CD14-positive monocyte (primary cell): ENCODE measurements at regions not wholly inside any gene's neighbourhood (a gene's known extent, or its start where the extent isn't known, plus 50 kb on each side); places are given as distances from the start of the nearest gene placed in this dataset.

ENCODE experiments used
- DNase-seq, 3 donors: peaks; one replicate each; pipeline ENCODE4 v3.0.0-alpha.2; 2011 to 2022
- H2AFZ ChIP-seq: 2 replicates; pipeline ENCODE4 v1.6.0; 2012; ENCODE audit warnings: mild to moderate bottlenecking, low read depth, low read length, inconsistent platforms; ENCODE audit not compliant: insufficient read depth, poor library complexity, severe bottlenecking
- H3K27ac ChIP-seq, 2 donors: 1 replicate in 1 of 2; 2 replicates in 1 of 2; pipeline ENCODE4 v1.5.1; 2012 to 2013; ENCODE audit warnings: low read length in 2 of 2, control low read depth in 1 of 2, inconsistent platforms in 1 of 2, low read depth in 1 of 2, mild to moderate bottlenecking in 1 of 2
- H3K27me3 ChIP-seq, 2 donors: one replicate each; pipeline versions ENCODE4 v1.6.0 to v1.6.1; 2011 to 2013; ENCODE audit warnings: low read length in 2 of 2; ENCODE audit not compliant: control insufficient read depth in 2 of 2, insufficient read depth in 2 of 2
- H3K36me3 ChIP-seq, 2 donors: replicated peaks in 1 of 2; 1 replicate in 1 of 2; 2 replicates in 1 of 2; pipeline versions ENCODE4 v1.5.1 to v1.6.1; 2012 to 2013; ENCODE audit warnings: low read length in 2 of 2, control low read depth in 1 of 2, inconsistent platforms in 1 of 2, mild to moderate bottlenecking in 1 of 2; ENCODE audit not compliant: insufficient read depth in 2 of 2, control insufficient read depth in 1 of 2
- H3K4me1 ChIP-seq, 2 donors: 1 replicate in 1 of 2; 2 replicates in 1 of 2; pipeline versions ENCODE4 v1.5.1 to v1.6.1; 2012 to 2013; ENCODE audit warnings: low read length in 2 of 2, control low read depth in 1 of 2, inconsistent platforms in 1 of 2, mild to moderate bottlenecking in 1 of 2, moderate library complexity in 1 of 2; ENCODE audit not compliant: insufficient read depth in 2 of 2, control insufficient read depth in 1 of 2
- H3K4me2 ChIP-seq: replicated peaks from 2 replicates; pipeline ENCODE3; 2012; ENCODE audit warnings: low read length, moderate library complexity, mild to moderate bottlenecking; ENCODE audit not compliant: poor library complexity, severe bottlenecking; ENCODE audit errors: extremely low read depth
- H3K4me3 ChIP-seq, 3 experiments: fragments of 200-600 bp in 1 of 3; sonication (generic) in 1 of 3; replicated peaks in 1 of 3; 1 replicate in 2 of 3; 2 replicates in 1 of 3; pipeline ENCODE4 v1.5.1; 2011 to 2013; ENCODE audit warnings: low read length in 3 of 3, mild to moderate bottlenecking in 3 of 3, control low read depth in 2 of 3, low read depth in 2 of 3, inconsistent platforms in 1 of 3, moderate library complexity in 1 of 3
- H3K79me2 ChIP-seq: 2 replicates; pipeline ENCODE4 v1.6.0; 2012; ENCODE audit warnings: mild to moderate bottlenecking, control low read depth, inconsistent platforms, low read length, moderate library complexity; ENCODE audit not compliant: insufficient read depth
- H3K9ac ChIP-seq: 2 replicates; pipeline ENCODE4 v1.6.0; 2017; ENCODE audit warnings: low read length, mild to moderate bottlenecking; ENCODE audit not compliant: insufficient read depth, poor library complexity, severe bottlenecking
- H3K9me3 ChIP-seq, 2 donors: replicated peaks in 1 of 2; 1 replicate in 1 of 2; 2 replicates in 1 of 2; pipeline versions ENCODE4 v1.5.1 to v1.6.1; 2012 to 2013; ENCODE audit warnings: low read length in 2 of 2, control low read depth in 1 of 2; ENCODE audit not compliant: control insufficient read depth in 1 of 2, insufficient read depth in 1 of 2
- H4K20me1 ChIP-seq: 2 replicates; pipeline ENCODE4 v1.6.0; 2012; ENCODE audit warnings: mild to moderate bottlenecking, low read length, control low read depth, moderate library complexity; ENCODE audit not compliant: insufficient read depth
- H3K27ac Mint-ChIP-seq, 7 donors: one replicate each; pipeline ENCODE4 v1.8.0; 2020; ENCODE audit warnings: mild to moderate bottlenecking in 7 of 7, mixed read lengths in 7 of 7, moderate library complexity in 6 of 7, inconsistent platforms in 2 of 7
- H3K27me3 Mint-ChIP-seq, 3 donors: one replicate each; pipeline ENCODE4 v1.8.0; 2021 to 2022; ENCODE audit warnings: low read depth in 3 of 3, mild to moderate bottlenecking in 3 of 3, mixed read lengths in 3 of 3, moderate library complexity in 3 of 3, inconsistent platforms in 1 of 3
- H3K36me3 Mint-ChIP-seq, 2 donors: one replicate each; pipeline ENCODE4 v1.8.0; 2020; ENCODE audit warnings: mixed read lengths in 2 of 2, inconsistent platforms in 1 of 2, mild to moderate bottlenecking in 1 of 2
- H3K4me1 Mint-ChIP-seq: one replicate; pipeline ENCODE4 v1.8.0; 2020; ENCODE audit warnings: mild to moderate bottlenecking, mixed read lengths
- H3K4me3 Mint-ChIP-seq, 2 donors: one replicate each; pipeline ENCODE4 v1.8.0; 2020; ENCODE audit warnings: mild to moderate bottlenecking in 2 of 2, mixed read lengths in 2 of 2, moderate library complexity in 1 of 2
- H3K9me3 Mint-ChIP-seq, 7 donors: one replicate each; pipeline ENCODE4 v1.8.0; 2020 to 2022; ENCODE audit warnings: mixed read lengths in 7 of 7, mild to moderate bottlenecking in 6 of 7, moderate library complexity in 6 of 7, inconsistent platforms in 2 of 7
- CTCF ChIP-seq: fragments of 200-600 bp; IDR thresholded peaks from one replicate; pipeline ENCODE4 v1.8.0; 2022; ENCODE audit warnings: antibody characterized with exemption, mild to moderate bottlenecking
- WGBS: methylation state at CpG from one replicate; pipeline ENCODE4 v1.1.5; 2013; ENCODE audit warnings: missing lambda C conversion rate; ENCODE audit not compliant: insufficient coverage; 5-methylcytosine and 5-hydroxymethylcytosine counted together
- intact Hi-C, 2 donors: fragments of 100-400 bp; cut with micrococcal nuclease; formaldehyde crosslinking; loops; one replicate each; pipeline versions ENCODE4 v1.15.0 to v1.15.1; 2023

- no peaks in the 10 kb centered on the region for H3K9me3 ChIP-seq
- no CpG with 5 or more reads among the region's 2 CpGs for WGBS
- Mint-ChIP-seq H3K4me1 (no peaks in the 10 kb centered on the region), H3K4me3 (no peak overlapping the region), H3K9me3 (peaks cover 0 to 3% (median 0%) of the 10 kb centered on the region in 7 donors), H3K27ac (no peak overlapping the region), H3K36me3 (peaks cover 0 to 1% of the 10 kb centered on the region in 2 donors), H3K27me3 (peaks cover 0 to 2% (median 1%) of the 10 kb centered on the region in 3 donors)
- H2AFZ ChIP-seq, result no peak overlapping the region
- H3K27ac ChIP-seq, result no peak overlapping the region
- H3K79me2 ChIP-seq, result no peaks in the 10 kb centered on the region
- no peak overlapping the region for H3K4me2 ChIP-seq
- no peaks in the 10 kb centered on the region for H3K36me3 ChIP-seq
- H3K9ac ChIP-seq, result no peak overlapping the region
- H4K20me1 ChIP-seq, result no peaks in the 10 kb centered on the region
- H3K4me1 ChIP-seq, result peaks cover 0 to under 1% of the 10 kb centered on the region in 2 donors
- H3K27me3 ChIP-seq, result no peaks in the 10 kb centered on the region
- intact Hi-C loops, result no loop called here
- no peak for DNase-seq
- H3K4me3 ChIP-seq, result no peak overlapping the region
- no peak for TF ChIP-seq CTCF
Observed at GRCh38 chr4:184322328-184323025, 104.8 kb upstream of the ENPP6 start.

- H3K27me3 ChIP-seq, result no peaks in the 10 kb centered on the region
- TF ChIP-seq CTCF, result no peak
- H3K4me2 ChIP-seq, result no peak overlapping the region
- no peaks in the 10 kb centered on the region for H3K36me3 ChIP-seq
- Mint-ChIP-seq H3K9me3 (peaks cover 0 to 11% (median 0%) of the 10 kb centered on the region in 7 donors), H3K27ac (no peak overlapping the region), H3K36me3 (peaks cover 0 to 1% of the 10 kb centered on the region in 2 donors), H3K4me1 (peaks cover 6% of the 10 kb centered on the region), H3K27me3 (peaks cover 0 to 2% (median 0%) of the 10 kb centered on the region in 3 donors), H3K4me3 (no peak overlapping the region)
- no peak overlapping the region for H3K9ac ChIP-seq
- H3K4me3 ChIP-seq, result no peak overlapping the region
- no peak for DNase-seq
- intact Hi-C loops, result no loop called here
- no peak overlapping the region for H2AFZ ChIP-seq
- H3K9me3 ChIP-seq, result peaks cover 0 to 3% of the 10 kb centered on the region in 2 donors
- no peak overlapping the region for H3K27ac ChIP-seq
- 82% methylated on average over 4 of the region's 8 CpGs for WGBS
- H3K4me1 ChIP-seq, result peaks cover 6 to 7% of the 10 kb centered on the region in 2 donors
- no peaks in the 10 kb centered on the region for H4K20me1 ChIP-seq
- no peaks in the 10 kb centered on the region for H3K79me2 ChIP-seq
Observed at GRCh38 chr4:184320631-184321030, 103.0 kb upstream of the ENPP6 start.
